ENCODE measurements at regions not wholly inside any gene's neighbourhood (a gene's known extent, or its start where the extent isn't known, plus 50 kb on each side); places are given as distances from the start of the nearest gene placed in this dataset.

- Histone ChIP-seq H4K20me1 (replicated peaks; ENCODE audit: control insufficient read depth, extremely low read depth, insufficient read depth, low read length) (no peaks in the 10 kb centered on the region), H3K9ac (replicated peaks; ENCODE audit: extremely low read depth, insufficient read depth, low read length) (no peak overlapping the region), H3K79me2 (ENCODE audit: control insufficient read depth, insufficient read depth, low read length) (no peaks in the 10 kb centered on the region), H3K9me1 (replicated peaks; ENCODE audit: control insufficient read depth, extremely low read depth, insufficient read depth, low read length) (no peaks in the 10 kb centered on the region), H3K9me3 (replicated peaks; ENCODE audit: control insufficient read depth, insufficient read depth, low read length) (no peaks in the 10 kb centered on the region), H3K4me3 (replicated peaks in 1 of 3; ENCODE audit: insufficient read depth in 1 of 3, low read depth in 1 of 3, low read length in 3 of 3) (no peak overlapping the region), H3K4me1 (ENCODE audit: control insufficient read depth, extremely low read depth, insufficient read depth, low read length) (no peaks in the 10 kb centered on the region), H2AFZ (ENCODE audit: low read depth, low read length) (no peak overlapping the region), H3K27ac (ENCODE audit: insufficient read depth, low read depth, low read length) (no peak overlapping the region), H3K36me3 (ENCODE audit: control insufficient read depth in 2 of 2, extremely low read depth in 1 of 2, insufficient read depth in 2 of 2, low read length in 2 of 2) (no peaks in the 10 kb centered on the region), H3K27me3 (ENCODE audit: control insufficient read depth in 2 of 2, insufficient read depth in 2 of 2, low read length in 2 of 2) (no peaks in the 10 kb centered on the region), H3K4me2 (ENCODE audit: insufficient read depth, low read length) (no peak overlapping the region)
- dilution Hi-C loops (cut with MboI; ENCODE audit: extremely low pct_ligation_motif_present, low sequenced_read_pairs): no loop called here
- no peak for DNase-seq (ENCODE audit: low read depth, low spot score)
- TF ChIP-seq POLR2A (IDR thresholded peaks at IDR 0.05; ENCODE audit: low read depth, low read length) (no peak), MYC (IDR thresholded peaks at IDR 0.05; ENCODE audit: low read depth, low read length) (no peak), POLR2AphosphoS5 (IDR thresholded peaks at IDR 0.05; ENCODE audit: insufficient read depth, low read depth, low read length) (no peak), JUN (IDR thresholded peaks at IDR 0.05; ENCODE audit: borderline replicate concordance, insufficient read depth, insufficient read length, low read depth) (no peak), GATA2 (IDR thresholded peaks at IDR 0.05; ENCODE audit: insufficient read depth, insufficient read length, low read depth, low read length) (no peak), EZH2 (IDR thresholded peaks at IDR 0.05; ENCODE audit: borderline replicate concordance, low read depth, low read length, severe bottlenecking) (no peak), FOS (IDR thresholded peaks at IDR 0.05; ENCODE audit: borderline replicate concordance, insufficient read depth, low read length) (no peak), CTCF (IDR thresholded peaks at IDR 0.05; ENCODE audit: extremely low read depth in 1 of 2, insufficient read depth in 1 of 2, low read depth in 1 of 2, low read length in 2 of 2) (no peak)
- TF ChIP-seq, protein P1, sequence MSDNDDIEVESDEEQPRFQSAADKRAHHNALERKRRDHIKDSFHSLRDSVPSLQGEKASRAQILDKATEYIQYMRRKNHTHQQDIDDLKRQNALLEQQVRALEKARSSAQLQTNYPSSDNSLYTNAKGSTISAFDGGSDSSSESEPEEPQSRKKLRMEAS (IDR thresholded peaks at IDR 0.05; ENCODE audit: insufficient read depth, insufficient read length): no peak
- no TSS peak for BruUV-seq (replicated peaks)
- ChIA-PET POLR2A (no interaction called here), CTCF (no interaction called here)
- FAIRE-seq: no peak
- intact Hi-C loops (cut with micrococcal nuclease): no loop called here
Observed at GRCh38 chr10:111199587-111199986, 122.8 kb downstream of the ADRA2A start.

Data from endothelial cell of umbilical vein (primary cell).